GM20431 (cell line): ENCODE measurements at regions not wholly inside any gene's neighbourhood (a gene's known extent, or its start where the extent isn't known, plus 50 kb on each side); places are given as distances from the start of the nearest gene placed in this dataset.
"Not testable (repeated sequence)": the region's sequence is repeated elsewhere in the genome, so short reads cannot be mapped to it uniquely, and the experiment has no call there.

ENCODE experiments used
- in situ Hi-C: fragments of 300-500 bp; cut with MseI, MboI; formaldehyde crosslinking; loops from one replicate; pipeline ENCODE4 v1.15.0; 2020; ENCODE audit warnings: low sequenced_read_pairs; ENCODE audit not compliant: unreplicated experiment

DNA sequence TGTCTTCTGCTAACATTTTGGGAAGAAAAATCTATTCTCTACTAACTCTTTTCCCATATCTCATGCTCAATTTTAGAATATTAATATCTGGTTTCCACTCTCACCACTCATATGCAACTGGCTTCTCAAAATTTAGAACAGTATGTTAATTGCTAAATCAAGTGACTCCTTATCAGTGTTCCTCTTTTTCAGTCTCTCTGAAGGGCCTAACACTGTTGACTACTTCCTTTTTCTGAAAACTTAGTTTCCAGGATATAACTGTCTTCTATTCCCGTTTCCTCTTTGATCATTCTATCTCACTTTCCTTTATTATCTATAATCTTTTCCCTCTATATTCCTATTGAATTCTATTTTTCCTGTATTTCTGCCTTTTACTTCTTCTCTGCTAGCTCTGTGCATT, 1717.2 kb upstream of the C9orf72 start:
- in situ Hi-C loops = no loop called here

DNA sequence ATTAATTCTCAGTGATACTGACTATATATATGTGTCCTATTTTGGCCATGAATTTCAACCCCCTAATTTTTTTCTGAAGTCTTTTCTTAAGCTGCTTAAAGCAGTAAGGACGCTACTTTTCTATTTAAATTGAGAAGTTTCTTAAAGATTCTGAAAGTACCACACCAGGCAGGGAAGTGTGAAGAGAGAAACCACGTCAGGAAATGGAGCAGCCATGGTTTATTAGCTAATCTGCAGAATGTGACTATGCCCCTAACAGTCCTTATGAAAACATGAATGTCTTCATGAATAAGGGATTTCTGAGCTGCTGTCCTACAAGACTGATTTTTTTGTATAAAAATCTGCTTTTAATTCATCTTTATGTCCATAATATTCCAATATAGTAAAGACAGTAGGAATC, 1724.3 kb upstream of the C9orf72 start:
- in situ Hi-C loops = no loop called here

DNA sequence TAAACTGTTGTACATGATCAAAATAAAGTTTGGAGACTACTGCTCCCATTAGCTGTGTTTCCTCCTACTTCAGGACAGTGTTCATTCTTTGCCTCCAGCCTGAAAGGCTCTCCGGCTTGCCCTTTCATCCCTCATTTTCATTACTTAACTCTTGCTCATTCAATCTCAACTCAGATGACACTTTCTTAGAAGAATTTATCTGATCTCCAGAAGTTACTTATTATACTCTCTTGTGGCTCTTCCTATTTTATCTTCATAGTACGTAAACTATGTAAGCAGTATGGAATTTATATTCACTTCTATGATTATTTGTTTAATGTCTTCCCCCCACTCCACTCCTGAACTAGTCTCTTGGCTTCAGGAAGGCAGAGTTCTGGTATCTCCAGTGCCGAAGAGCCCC, 1737.9 kb upstream of the C9orf72 start:
- in situ Hi-C loops = no loop called here

DNA sequence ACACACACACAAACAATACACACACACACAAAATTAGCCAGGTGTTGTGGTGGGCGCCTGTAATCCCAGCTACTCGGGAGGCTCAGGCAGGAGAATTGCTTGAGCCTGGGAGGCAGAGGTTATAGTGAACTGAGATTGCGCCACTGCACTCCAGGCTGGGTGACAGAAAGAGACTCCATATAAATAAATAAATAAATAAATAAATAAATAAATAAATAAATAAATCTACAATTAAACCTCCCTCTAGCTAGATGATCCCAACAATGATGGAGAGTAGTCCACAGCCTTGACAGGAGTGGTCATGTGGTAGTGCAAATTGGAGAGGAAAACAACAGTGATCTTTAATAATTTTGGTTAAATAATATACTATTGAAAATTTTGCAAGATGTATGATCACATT, 1739.0 kb upstream of the C9orf72 start:
- in situ Hi-C loops = no loop called here

DNA sequence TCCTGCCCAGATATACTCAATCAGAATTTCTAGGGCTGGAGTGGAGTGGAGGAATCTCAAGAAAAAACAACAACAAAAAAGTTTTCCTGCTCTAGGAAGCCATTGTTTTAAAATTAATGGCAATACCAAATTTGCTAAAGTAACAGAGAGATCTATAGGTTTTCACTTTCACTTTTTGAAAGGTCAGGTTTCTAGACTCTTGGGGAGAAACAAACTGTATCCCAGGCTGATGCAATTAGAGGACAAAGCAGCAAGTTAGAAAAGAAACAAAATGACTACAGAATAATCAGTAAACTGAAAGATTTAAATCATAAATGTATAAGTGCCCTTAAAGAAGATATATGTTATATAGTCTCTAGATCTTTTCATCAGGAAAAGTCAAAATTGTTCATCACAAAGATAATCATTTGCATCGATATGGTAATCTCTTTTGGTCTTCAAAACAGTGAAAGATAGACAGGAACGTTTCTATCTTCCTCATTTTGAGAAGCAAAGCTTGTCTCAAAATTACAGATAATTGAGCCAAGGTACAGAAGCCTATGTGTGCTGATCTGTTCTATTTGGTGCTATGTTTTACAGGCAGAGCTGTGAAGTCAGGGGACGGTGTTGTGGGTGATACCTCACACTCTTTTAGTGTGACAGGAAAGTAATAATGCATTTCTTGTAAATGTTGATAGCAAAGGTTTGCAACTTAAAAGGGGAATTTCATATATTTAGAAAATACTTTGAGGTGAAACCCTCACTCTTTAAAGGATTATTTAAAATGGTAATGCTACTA, 1746.6 kb upstream of the C9orf72 start:
- in situ Hi-C loops = no loop called here

DNA sequence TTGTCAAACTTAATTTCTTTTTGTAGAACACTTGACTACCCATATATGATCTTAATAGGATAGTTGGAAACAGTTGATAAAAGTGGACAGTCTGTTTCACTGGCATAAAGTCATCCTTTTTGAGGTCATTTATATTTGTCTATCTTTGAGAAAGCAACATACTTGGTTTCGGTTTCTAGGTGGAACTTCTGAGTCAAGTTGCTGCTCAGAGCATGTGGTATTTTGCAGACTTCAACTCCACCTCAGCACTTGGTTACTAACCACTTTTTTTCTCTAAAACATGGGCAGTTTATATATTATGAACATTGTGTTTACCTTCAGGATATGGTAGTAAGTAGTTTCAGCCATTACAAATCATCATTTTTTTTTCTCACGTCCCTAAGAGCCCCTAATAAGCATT, 1749.0 kb upstream of the C9orf72 start:
- in situ Hi-C loops = no loop called here

DNA sequence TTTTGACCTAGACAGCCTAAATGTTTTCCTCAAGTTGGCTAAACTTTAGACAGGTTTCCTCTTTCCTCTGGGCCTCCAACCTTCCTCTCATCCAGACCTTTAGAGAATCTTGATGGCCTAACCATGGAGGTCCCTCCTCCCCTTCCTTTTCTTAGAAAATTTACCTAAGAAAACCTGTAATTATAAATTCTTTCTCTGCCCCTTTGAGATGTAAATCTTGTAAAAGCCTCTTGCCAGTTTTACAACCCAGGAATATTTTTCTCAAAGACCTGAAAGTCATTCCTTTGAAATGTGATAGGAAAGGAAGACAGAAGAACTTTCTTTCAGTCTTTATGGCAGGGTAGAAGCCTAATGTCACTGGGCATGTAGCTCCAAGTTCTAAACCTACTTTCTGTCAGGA, 1752.6 kb upstream of the C9orf72 start:
- in situ Hi-C loops = no loop called here

DNA sequence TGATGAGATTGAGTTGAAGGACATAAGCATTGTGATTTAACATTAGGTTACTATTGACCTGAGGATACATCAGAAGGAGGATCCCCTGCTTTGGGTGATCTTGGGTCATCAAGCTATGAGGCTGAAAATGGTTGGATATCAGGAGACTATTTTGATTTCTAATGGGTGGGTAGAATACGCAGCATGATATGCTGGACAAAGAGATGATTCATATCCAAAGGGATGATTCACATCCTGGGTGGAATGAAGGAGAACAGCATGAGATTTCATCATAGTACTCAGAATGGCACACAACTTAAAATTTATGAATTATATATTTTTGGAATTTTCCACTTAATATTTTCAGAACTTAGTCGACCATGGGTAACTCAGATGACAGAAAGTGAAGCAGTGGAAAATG, 1759.5 kb upstream of the C9orf72 start:
- in situ Hi-C loops = no loop called here

DNA sequence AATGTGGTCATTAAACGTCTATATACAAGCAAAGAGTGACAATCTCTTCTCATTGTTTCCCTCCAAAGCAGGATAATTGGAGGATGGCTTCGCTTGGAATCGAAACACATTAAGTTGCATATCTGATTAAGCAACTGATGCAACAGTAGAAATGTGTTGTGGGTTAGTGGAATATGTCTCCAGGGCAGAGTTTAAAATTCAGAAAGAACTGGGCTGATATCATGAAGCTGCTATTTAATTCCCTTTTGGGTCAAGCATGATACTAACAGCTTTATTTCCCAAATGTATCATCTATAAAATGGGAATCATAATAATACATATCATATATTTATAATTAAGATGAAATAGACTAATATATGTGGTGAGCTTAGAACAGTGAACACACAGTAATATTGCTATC, 1763.0 kb upstream of the C9orf72 start:
- in situ Hi-C loops = no loop called here

DNA sequence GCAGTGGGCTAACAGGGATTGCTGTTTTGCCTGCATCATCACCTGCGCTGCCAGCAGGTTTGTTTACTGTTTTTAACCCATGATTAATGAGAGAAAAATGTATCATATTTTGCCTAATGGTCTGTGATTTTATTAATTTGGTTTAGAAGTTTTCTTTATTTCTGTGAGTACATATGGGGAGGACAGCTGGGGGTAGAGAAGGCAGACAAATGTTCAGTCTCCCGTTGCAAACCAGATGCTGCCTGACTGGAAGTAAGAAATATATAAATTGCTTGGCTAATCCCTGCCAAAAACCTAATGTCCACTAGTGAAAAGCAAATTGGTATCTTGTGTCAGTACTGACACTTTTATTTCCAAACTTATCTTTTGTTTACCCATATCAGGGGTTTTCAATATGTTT, 1766.1 kb upstream of the C9orf72 start:
- in situ Hi-C loops = no loop called here

DNA sequence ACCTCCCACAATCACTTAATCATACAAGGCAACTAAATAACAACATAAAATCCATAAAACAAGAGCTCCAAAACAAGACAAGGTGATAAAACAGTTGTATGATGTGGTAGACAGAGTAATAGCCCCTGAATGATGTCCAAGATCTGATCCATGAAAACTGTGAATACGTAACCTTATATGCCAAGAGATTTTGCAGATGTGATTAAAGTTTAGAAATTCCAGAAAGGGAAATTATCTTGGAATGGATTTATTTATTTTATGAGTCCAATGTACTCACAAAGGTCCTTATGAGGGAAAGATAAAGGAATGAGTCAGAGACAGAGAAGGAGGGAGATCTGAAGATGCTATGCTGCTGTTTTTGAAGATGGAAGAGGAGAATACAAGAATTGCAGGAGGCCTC, 1775.7 kb upstream of the C9orf72 start:
- in situ Hi-C loops = no loop called here

DNA sequence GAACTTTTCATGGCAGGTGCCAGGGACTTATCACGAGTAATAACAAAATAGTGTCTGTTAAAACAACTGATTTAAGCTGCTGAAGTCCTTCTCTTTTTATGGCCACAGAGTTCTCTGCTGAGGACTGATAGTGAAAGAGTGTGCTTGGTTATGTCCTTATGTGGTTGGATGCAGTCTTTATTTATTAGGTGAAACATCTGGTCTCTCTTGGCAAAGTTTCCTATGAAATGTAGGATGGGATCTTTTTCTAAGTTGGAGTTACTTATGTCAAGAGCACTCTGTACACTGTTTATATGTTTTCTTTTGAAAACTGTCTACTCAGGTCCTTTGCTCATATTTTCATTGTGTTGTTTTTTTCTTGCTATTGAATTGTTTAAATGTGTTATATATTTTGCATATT, 1816.1 kb upstream of the C9orf72 start:
- in situ Hi-C loops = no loop called here

DNA sequence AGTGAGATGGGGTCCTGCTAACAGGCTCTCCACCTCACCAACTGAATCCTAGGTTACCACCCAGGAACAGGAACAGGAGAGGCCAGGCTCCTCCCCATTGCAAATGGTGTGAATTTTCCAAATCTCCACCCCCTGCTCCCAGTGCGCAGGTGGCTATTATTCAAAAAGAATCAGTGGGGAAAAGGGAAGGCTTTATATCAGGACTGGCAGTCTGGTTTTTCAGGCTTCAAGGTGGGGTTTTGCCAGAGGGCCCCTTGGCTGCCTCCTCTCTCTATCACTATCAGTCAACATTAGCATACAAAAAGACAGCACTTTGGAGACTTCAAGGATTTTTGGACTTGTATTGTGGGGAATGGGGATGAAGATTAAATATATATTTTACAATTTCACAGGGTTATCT, 1817.6 kb upstream of the C9orf72 start:
- in situ Hi-C loops = no loop called here

DNA sequence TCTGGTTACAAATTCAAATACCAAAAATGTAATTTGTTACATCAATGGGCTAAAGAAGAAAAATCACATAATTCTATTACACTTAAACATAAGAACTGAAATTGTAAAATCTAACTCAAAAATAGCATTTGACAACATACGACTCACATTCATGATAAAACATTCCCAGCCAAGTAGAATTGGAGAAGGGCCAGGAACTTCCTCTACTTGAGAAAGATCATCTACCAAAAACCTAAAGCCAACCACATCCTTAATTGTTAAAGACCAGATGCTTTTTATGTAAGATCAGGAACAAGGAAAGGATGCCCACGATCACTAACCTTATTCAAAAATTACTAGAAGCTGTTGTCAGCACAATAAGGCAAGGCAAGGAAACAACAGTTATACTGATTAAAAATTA, 1819.8 kb upstream of the C9orf72 start:
- in situ Hi-C loops = no loop called here

DNA sequence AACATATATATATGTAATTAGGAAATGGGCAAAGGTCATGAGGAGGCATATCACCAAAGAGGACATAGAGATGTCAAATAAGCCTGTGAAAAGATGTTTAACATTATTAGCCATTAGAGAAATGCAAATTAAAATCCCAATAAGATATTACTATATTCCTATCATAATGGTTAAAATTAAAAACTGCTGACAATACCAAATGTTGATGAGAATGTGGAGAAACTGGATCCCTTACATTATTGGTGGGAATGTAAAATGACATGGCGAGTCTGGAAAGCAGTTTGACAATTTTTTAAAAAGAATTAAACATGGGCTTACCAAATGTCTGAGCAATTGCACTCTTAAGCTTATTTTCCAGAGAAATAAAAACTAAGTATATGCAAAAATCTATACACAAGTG, 1821.6 kb upstream of the C9orf72 start:
- in situ Hi-C loops = no loop called here

DNA sequence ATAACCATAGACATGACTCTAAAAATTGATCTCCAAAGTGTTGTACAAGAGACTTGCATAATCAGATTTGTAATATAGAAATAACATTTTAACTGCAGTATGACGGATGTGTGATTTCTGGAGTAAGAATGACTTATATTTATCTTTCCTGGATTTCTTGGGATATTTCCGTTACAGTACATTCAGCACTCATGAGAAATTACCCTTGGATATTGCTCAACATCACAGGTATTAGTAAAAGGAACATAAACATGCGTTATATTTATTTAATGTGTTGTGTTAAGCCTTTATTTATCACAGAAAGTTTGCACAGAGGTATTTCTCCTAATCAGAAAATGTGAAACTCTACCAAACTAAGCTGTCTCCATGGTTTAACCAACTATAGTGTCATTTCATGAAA, 1823.9 kb upstream of the C9orf72 start:
- in situ Hi-C loops = no loop called here

DNA sequence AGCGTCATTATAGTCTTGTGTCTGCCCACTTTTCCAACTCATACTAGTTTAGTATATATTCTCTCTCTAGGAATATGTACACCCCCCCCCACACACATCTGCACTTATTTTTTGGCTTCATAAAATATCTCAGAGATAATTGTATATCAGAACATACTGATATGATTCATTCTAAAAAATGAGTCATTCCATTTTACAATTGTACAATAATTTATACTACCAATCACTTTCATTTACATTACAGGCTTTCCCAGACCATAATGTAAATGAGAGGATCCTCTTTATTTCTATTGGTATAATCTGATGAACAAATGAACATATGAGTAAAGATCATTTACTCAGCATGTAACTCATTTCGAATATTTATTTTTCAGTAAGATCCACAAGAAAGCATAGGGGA, 1842.9 kb upstream of the C9orf72 start:
- in situ Hi-C loops = no loop called here

DNA sequence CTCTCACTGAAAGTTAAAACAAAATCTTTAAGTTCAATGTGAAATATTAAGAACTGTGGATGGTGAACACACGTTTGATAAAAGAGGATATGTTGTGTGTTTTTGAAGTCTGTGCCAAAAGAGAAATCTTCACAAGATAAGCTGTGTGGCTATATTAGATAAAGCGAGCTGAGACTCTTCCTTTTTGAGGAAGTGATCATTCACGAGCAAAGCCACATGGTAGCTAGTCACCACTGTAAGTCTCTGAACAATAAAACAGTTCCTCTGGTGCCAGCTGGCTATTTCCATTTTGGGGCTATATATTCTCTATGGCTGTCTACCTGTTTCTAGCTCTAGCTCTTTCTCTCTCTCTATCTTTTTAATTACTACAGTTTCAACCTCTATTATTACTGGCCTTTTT, 1849.2 kb upstream of the C9orf72 start:
- in situ Hi-C loops = no loop called here

DNA sequence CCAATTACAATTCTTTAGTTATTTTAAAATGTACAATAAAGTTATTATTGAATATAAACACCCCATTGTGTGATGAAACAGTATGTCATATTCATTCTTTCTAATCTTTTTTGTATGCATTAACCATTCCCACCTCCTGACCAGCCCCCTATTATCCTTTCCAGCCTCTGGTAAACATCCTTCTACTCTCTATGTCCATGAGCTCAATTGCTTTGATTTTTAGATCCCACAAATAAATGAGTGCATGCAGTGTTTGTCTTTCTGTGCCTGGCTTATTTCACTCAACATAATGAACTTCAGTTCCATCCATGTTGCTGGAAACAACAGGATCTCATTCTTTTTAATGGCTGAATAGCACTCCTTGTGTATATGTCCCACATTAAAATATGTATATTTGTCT, 1858.9 kb upstream of the C9orf72 start:
- in situ Hi-C loops = no loop called here

DNA sequence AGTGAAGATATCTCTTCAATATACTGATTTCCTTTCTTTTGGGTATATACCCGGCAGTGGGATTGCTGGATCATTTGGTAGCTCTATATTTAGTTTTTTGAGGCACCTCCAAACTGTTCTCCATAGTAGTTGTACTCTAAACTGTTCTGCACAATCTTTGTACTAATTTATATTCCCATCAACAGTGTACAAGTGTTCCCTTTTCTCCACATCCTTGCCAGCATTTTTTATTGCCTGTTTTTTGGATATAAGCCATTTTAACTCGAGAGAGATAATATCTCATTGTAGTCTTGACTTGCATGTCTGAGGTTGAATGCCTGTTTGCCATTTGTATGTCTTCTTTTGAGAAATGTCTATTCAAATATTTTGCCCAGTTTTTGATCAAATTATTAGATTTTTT, 1859.4 kb upstream of the C9orf72 start:
- in situ Hi-C loops = not testable (repeated sequence)

DNA sequence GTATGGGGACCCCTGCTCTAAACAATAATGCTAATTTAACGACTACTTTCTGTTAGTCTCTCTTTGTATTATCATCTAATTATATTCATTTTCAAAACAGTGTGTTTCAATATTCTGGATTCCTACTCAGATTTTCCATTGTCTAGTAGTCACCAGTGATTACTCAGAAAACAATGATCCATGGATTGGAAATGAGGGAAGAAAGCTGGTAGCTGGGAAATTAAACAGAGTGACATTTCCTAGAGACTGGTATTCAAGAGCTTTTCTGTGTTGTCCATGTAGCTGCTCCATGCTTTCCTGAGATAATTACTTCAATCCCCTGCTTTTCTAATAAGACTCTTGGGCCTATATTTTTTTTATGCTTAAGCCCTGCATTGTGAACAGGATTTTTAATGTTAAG, 1862.1 kb upstream of the C9orf72 start:
- in situ Hi-C loops = no loop called here

DNA sequence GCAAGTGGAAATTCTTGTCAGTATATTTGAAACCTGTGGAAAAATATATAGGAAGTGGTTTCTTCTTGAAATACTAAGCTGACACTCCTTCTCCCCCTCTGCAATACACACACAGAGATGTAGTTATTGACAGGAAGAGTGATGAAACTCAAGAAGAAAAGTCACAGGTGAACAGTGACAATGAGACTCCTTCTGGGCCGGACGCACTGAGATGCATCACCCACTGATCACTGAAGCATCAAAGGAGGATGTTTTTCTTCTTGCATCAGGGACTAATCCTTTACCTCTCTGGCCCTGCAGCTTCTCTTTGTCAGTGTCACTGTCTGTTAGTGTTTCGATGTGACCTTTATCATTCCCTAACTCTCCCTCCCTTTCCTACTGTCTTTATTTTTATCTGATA, 1864.2 kb upstream of the C9orf72 start:
- in situ Hi-C loops = no loop called here

DNA sequence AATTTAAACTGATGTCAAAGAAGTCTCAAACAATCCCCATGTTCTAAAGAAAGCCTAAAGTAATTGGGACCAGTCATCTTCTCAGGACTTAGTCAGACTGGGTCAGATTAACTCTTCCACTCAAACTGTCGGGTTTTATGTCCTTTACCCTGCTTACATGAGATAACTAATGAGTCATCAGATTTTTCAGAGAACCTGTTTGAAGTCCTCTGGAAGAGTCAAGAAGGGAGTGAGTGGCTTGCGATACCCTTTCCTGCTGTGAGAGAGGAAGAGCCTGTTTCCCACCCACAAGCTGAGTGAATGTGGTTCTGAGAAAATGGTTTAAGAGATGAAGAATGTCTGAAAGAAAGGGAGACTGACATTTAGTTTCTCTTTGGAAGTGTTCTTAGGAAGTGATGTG, 1866.7 kb upstream of the C9orf72 start:
- in situ Hi-C loops = no loop called here
